ENCODE measurements at regions not wholly inside any gene's neighbourhood (a gene's known extent, or its start where the extent isn't known, plus 50 kb on each side); places are given as distances from the start of the nearest gene placed in this dataset.

DNA sequence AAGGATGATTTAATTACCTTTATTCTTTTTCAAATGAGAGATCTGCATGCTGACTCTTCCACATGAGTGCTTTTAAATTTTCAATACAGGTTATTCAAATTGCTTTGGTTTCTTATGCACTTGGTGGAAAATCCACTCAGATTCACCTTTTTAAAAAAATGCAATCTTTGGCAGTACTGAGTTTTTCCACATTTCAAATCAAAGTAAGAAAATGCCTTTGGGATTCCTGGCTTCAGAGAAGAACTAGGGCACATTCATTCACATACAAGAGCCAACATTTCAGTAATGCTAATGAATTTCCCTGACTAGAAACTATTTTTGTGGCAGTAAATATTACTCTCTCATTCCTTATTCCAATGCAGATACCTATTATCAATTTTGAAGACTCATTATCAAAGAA lies 342.2 kb downstream of the ETNK1 start (continued):
- TF ChIP-seq, protein P1, sequence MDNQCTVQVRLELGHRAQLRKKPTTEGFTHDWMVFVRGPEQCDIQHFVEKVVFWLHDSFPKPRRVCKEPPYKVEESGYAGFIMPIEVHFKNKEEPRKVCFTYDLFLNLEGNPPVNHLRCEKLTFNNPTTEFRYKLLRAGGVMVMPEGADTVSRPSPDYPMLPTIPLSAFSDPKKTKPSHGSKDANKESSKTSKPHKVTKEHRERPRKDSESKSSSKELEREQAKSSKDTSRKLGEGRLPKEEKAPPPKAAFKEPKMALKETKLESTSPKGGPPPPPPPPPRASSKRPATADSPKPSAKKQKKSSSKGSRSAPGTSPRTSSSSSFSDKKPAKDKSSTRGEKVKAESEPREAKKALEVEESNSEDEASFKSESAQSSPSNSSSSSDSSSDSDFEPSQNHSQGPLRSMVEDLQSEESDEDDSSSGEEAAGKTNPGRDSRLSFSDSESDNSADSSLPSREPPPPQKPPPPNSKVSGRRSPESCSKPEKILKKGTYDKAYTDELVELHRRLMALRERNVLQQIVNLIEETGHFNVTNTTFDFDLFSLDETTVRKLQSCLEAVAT (IDR thresholded peaks at IDR 0.05): no peak
- TF ChIP-seq PAX5 (IDR thresholded peaks at IDR 0.05; ENCODE audit: borderline replicate concordance, low read depth, low read length) (no peak), CREM (IDR thresholded peaks at IDR 0.05; ENCODE audit: low read depth) (no peak), NR2C2 (IDR thresholded peaks at IDR 0.05; ENCODE audit: borderline replicate concordance, control insufficient read depth, insufficient read length, low read depth) (no peak), ZBED1 (IDR thresholded peaks at IDR 0.05; ENCODE audit: borderline replicate concordance) (no peak), CBX5 (IDR thresholded peaks at IDR 0.05; ENCODE audit: low read depth) (no peak), POLR2AphosphoS5 (IDR thresholded peaks at IDR 0.05; ENCODE audit: low read length) (no peak)

DNA sequence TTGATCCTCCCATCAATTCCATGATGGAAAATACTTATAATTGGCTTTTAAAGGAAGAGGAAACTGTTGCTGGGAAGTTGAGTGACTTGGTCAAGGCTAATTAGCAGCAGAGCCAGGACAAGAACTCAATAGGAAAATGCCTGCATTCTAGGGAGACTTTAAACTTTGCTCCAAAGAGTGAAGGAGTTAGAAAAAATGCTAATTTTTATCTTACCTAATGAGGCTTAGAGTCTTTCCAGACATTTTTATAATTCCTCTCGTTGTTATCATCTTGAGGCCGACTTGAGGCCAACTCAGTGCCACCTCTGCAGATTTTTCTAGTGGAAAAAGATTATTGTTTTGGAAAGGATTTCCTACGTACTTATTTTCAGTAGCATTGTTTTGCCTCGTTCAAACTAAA lies 344.6 kb downstream of the ETNK1 start:
- Histone ChIP-seq H3K36me3 (ENCODE audit: control insufficient read depth in 2 of 2, insufficient read depth in 2 of 2, low read length in 1 of 2) (no peaks in the 10 kb centered on the region), H3K9ac (ENCODE audit: control insufficient read depth, insufficient read depth, low read length) (no peak overlapping the region), H3K79me2 (ENCODE audit: control insufficient read depth, insufficient read depth, low read length) (no peaks in the 10 kb centered on the region), H3K4me1 (ENCODE audit: control insufficient read depth, insufficient read depth, low read length) (no peaks in the 10 kb centered on the region), H3K27ac (ENCODE audit: control insufficient read depth, insufficient read depth) (no peak overlapping the region), H3K9me3 (replicated peaks; ENCODE audit: control insufficient read depth, insufficient read depth, low read length) (no peaks in the 10 kb centered on the region), H2AFZ (ENCODE audit: control insufficient read depth, low read depth, low read length) (no peak overlapping the region), H3K4me2 (ENCODE audit: control insufficient read depth, insufficient read depth) (no peak overlapping the region), H4K20me1 (ENCODE audit: control insufficient read depth, insufficient read depth) (no peaks in the 10 kb centered on the region), H3K4me3 (no peak overlapping the region), H3K27me3 (replicated peaks in 1 of 2; ENCODE audit: control insufficient read depth in 2 of 2, insufficient read depth in 2 of 2, low read length in 1 of 2) (no peaks in the 10 kb centered on the region)
- no TSS peak for BruUV-seq (replicated peaks)
- RAD21 ChIA-PET (ENCODE audit: unreplicated experiment): no interaction called here
- FAIRE-seq (no peak), ATAC-seq (no peak), DNase-seq (ENCODE audit: low read depth, low spot score) (no peak)
- SMC1A ChIA-PET (ENCODE audit: uncharacterized antibody, unreplicated experiment): no interaction called here
- in situ Hi-C loops (cut with MboI): no loop called here
- intact Hi-C loops (cut with micrococcal nuclease; ENCODE audit: unreplicated experiment): no loop called here
- CTCF ChIA-PET: no interaction called here
- WGBS (ENCODE audit: insufficient coverage, insufficient replicate concordance, low lambda C conversion rate, missing lambda C conversion rate): 14% methylated on average over 4 of the region's 4 CpGs
- no peak for TF ChIP-seq BCL11A (IDR thresholded peaks at IDR 0.05; ENCODE audit: low read depth, low read length)
- no peak for TF ChIP-seq RBBP5 (conservative IDR thresholded peaks at IDR 0.05)
- TF ChIP-seq YY1 (IDR thresholded peaks at IDR 0.05; ENCODE audit: low read depth, low read length): no peak
- TF ChIP-seq ESRRA (IDR thresholded peaks at IDR 0.05; ENCODE audit: low read length): no peak
- TF ChIP-seq ZNF274 (IDR thresholded peaks at IDR 0.05; ENCODE audit: insufficient read depth, insufficient read length): no peak
- TF ChIP-seq, protein P2, sequence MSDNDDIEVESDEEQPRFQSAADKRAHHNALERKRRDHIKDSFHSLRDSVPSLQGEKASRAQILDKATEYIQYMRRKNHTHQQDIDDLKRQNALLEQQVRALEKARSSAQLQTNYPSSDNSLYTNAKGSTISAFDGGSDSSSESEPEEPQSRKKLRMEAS (IDR thresholded peaks at IDR 0.05; ENCODE audit: low read depth, low read length): no peak
- TF ChIP-seq SIX5 (IDR thresholded peaks at IDR 0.05; ENCODE audit: low read depth, low read length, severe bottlenecking): no peak
- TF ChIP-seq EGR1 (IDR thresholded peaks at IDR 0.05; ENCODE audit: borderline replicate concordance in 1 of 2, low read depth in 2 of 2, low read length in 2 of 2): no peak
- no peak for TF ChIP-seq HDAC2 (IDR thresholded peaks at IDR 0.05)
- no peak for TF ChIP-seq FOS (IDR thresholded peaks at IDR 0.05; ENCODE audit: borderline replicate concordance, extremely low read depth, insufficient read length)
- no peak for TF ChIP-seq SUZ12 (IDR thresholded peaks at IDR 0.05; ENCODE audit: unreplicated experiment)
- POLR2A ChIA-PET: no interaction called here
